H1 (cell line): ENCODE measurements at regions not wholly inside any gene's neighbourhood (a gene's known extent, or its start where the extent isn't known, plus 50 kb on each side); places are given as distances from the start of the nearest gene placed in this dataset.

Experiments used
- POLR2A ChIP-seq, 2 experiments: IDR thresholded peaks; 1 replicate in 1 of 2; 2 replicates in 1 of 2; pipeline ENCODE4 v1.6.1; 2011; ENCODE audit warnings: low read depth in 2 of 2, low read length in 2 of 2, mild to moderate bottlenecking in 2 of 2; ENCODE audit errors: control extremely low read depth in 1 of 2
- RFX5 ChIP-seq: IDR thresholded peaks from 2 replicates; pipeline ENCODE4 v1.6.1; 2011; ENCODE audit warnings: low read depth, low read length, improper control_type of control experiment, borderline replicate concordance
- TF ChIP-seq, protein P1 (sequence below), 3 experiments: IDR thresholded peaks; 1 replicate in 2 of 3; 2 replicates in 1 of 3; pipeline versions ENCODE4 v1.5.1 to v1.6.1; 2011; ENCODE audit warnings: low read length in 3 of 3, mild to moderate bottlenecking in 3 of 3, inconsistent platforms in 2 of 3, low read depth in 1 of 3, moderate library complexity in 1 of 3; ENCODE audit not compliant: insufficient read depth in 1 of 3; ENCODE audit errors: control extremely low read depth in 1 of 3

DNA sequence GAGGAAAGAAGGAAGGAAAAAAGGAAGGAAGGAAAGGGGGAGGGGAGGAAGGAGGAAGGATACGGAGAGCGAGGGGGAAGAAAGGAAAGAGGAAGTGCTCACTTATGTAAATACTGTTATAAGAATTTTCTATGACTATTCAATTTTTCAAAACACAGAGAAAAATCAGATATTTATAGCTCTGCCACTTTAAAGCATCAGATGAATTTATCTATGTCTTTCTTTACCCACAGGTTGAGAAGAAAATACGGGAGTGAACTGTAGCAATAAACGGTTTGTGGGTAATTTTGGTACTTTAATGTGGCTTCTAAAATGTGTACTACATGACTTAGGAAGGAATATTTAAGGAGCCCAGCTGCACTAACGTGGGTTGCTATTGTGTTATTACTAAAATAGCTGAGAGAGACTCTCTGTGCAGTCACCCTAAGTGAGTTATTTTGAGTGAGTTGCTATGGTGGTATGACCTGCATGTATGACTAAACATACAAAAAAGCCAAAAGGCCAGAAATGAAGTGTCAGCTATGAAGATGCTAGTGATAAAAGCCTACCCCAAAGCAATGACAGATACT lies 225.5 kb downstream of the SOD2 start:
- TF ChIP-seq RFX5, result no peak
- no peak for TF ChIP-seq POLR2A (IDR thresholded peaks at IDR 0.05; ENCODE audit: control extremely low read depth in 1 of 2, low read depth in 2 of 2, low read length in 2 of 2)
- TF ChIP-seq, protein P1, sequence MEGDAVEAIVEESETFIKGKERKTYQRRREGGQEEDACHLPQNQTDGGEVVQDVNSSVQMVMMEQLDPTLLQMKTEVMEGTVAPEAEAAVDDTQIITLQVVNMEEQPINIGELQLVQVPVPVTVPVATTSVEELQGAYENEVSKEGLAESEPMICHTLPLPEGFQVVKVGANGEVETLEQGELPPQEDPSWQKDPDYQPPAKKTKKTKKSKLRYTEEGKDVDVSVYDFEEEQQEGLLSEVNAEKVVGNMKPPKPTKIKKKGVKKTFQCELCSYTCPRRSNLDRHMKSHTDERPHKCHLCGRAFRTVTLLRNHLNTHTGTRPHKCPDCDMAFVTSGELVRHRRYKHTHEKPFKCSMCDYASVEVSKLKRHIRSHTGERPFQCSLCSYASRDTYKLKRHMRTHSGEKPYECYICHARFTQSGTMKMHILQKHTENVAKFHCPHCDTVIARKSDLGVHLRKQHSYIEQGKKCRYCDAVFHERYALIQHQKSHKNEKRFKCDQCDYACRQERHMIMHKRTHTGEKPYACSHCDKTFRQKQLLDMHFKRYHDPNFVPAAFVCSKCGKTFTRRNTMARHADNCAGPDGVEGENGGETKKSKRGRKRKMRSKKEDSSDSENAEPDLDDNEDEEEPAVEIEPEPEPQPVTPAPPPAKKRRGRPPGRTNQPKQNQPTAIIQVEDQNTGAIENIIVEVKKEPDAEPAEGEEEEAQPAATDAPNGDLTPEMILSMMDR (IDR thresholded peaks at IDR 0.05; ENCODE audit: control extremely low read depth in 1 of 3, insufficient read depth in 1 of 3, low read depth in 1 of 3, low read length in 3 of 3), result no peak
